ENCODE measurements at regions not wholly inside any gene's neighbourhood (a gene's known extent, or its start where the extent isn't known, plus 50 kb on each side); places are given as distances from the start of the nearest gene placed in this dataset.

GRCh38 chr12:91555436-91556415 is 373.1 kb upstream of the DCN start:
- DNase-seq (ENCODE audit: low spot score): peak; percentile 8

- DNase-seq (ENCODE audit: low spot score): no peak
Observed at GRCh38 chr12:91551927-91552326, 369.3 kb upstream of the DCN start.

- DNase-seq (ENCODE audit: low spot score): no peak
Observed at GRCh38 chr12:91551242-91551641, 368.6 kb upstream of the DCN start.

GRCh38 chr12:91542666-91543065 is 360.0 kb upstream of the DCN start:
- no peak for DNase-seq (ENCODE audit: low spot score)

GRCh38 chr12:91542067-91542466 is 359.4 kb upstream of the DCN start:
- no peak for DNase-seq (ENCODE audit: low spot score)

- DNase-seq (ENCODE audit: low spot score): no peak
Observed at GRCh38 chr12:91538418-91538817, 355.8 kb upstream of the DCN start.

- DNase-seq (ENCODE audit: low spot score): no peak
Observed at GRCh38 chr12:91533366-91533765, 350.7 kb upstream of the DCN start.

GRCh38 chr12:91529829-91530228 is 347.2 kb upstream of the DCN start:
- no peak for DNase-seq (ENCODE audit: low spot score)

GRCh38 chr12:91523831-91524230 is 341.2 kb upstream of the DCN start:
- no peak for DNase-seq (ENCODE audit: low spot score)

GRCh38 chr12:91516695-91517047 is 334.1 kb upstream of the DCN start:
- DNase-seq (ENCODE audit: low spot score): no peak

- no peak for DNase-seq (ENCODE audit: low spot score)
Observed at GRCh38 chr12:91515944-91516694, 333.5 kb upstream of the DCN start.

GRCh38 chr12:91513313-91513712 is 330.7 kb upstream of the DCN start:
- DNase-seq (ENCODE audit: low spot score): no peak

GRCh38 chr12:91511795-91512420 is 329.3 kb upstream of the DCN start:
- DNase-seq (ENCODE audit: low spot score): no peak

GRCh38 chr12:91507754-91508153 is 325.1 kb upstream of the DCN start:
- peak; percentile 35 for DNase-seq (ENCODE audit: low spot score)

GRCh38 chr12:91506452-91506851 is 323.8 kb upstream of the DCN start:
- no peak for DNase-seq (ENCODE audit: low spot score)

- DNase-seq (ENCODE audit: low spot score): no peak
Observed at GRCh38 chr12:91505006-91505405, 322.4 kb upstream of the DCN start.

- DNase-seq (ENCODE audit: low spot score): no peak
Observed at GRCh38 chr12:91502208-91502607, 319.6 kb upstream of the DCN start.

- DNase-seq (ENCODE audit: low spot score): no peak
Observed at GRCh38 chr12:91496337-91496736, 313.7 kb upstream of the DCN start.

GRCh38 chr12:91493308-91493707 is 310.7 kb upstream of the DCN start:
- no peak for DNase-seq (ENCODE audit: low spot score)

GRCh38 chr12:91492648-91493047 is 310.0 kb upstream of the DCN start:
- DNase-seq (ENCODE audit: low spot score): no peak

- no peak for DNase-seq (ENCODE audit: low spot score)
Observed at GRCh38 chr12:91490667-91491311, 308.2 kb upstream of the DCN start.

GRCh38 chr12:91483471-91483985 is 300.9 kb upstream of the DCN start:
- peak; percentile 3 for DNase-seq (ENCODE audit: low spot score)
